ENCODE measurements at regions not wholly inside any gene's neighbourhood (a gene's known extent, or its start where the extent isn't known, plus 50 kb on each side); places are given as distances from the start of the nearest gene placed in this dataset.

DNA sequence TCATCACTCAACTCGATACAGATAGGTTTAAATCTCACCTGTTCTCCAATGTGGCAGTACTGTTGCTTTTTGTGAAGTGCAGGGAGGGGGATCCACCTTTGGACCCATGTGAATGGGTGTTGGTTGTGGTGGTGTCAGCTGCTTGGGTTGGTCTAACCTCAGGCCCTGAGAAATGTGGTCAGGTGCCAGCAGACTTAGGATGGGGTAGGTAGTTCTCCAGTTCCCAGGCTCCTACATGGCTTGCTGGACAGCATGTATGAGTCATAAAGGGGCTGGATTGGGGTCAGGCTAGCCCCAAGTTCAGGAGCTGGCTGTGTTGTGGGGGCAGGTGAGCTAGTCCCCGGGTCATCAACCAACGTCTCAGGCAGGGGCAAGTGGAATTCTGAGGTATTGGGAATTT, 472.6 kb upstream of the CNTNAP2 start:
- intact Hi-C loops (cut with micrococcal nuclease): no loop called here
- Histone ChIP-seq H3K4me2 (ENCODE audit: insufficient read depth, low read length) (no peak overlapping the region), H3K9ac (ENCODE audit: insufficient read depth in 1 of 2, low read depth in 2 of 2, low read length in 2 of 2) (no peak overlapping the region), H3K9me3 (replicated peaks; ENCODE audit: control insufficient read depth, insufficient read depth, low read depth, low read length) (no peaks in the 10 kb centered on the region; the same call in 1 of the 2 replicates), H3K9me1 (ENCODE audit: control insufficient read depth, insufficient read depth, low read length) (no peaks in the 10 kb centered on the region), H4K20me1 (replicated peaks; ENCODE audit: control insufficient read depth, insufficient read depth, low read length) (no peaks in the 10 kb centered on the region), H3K79me2 (ENCODE audit: control insufficient read depth, insufficient read depth, low read length) (no peaks in the 10 kb centered on the region), H3K27me3 (ENCODE audit: control insufficient read depth in 2 of 2, insufficient read depth in 2 of 2, low read length in 2 of 2) (no peaks in the 10 kb centered on the region), H3K4me3 (no peak overlapping the region), H3K4me1 (replicated peaks in 1 of 2; ENCODE audit: control insufficient read depth in 2 of 2, insufficient read depth in 2 of 2, low read length in 2 of 2) (no peaks in the 10 kb centered on the region), H2AFZ (ENCODE audit: low read depth, low read length) (no peak overlapping the region), H3K27ac (ENCODE audit: extremely low read depth, low read depth, low read length) (no peak overlapping the region), H3K36me3 (ENCODE audit: control insufficient read depth, insufficient read depth, low read length) (no peaks in the 10 kb centered on the region)
- 2% methylated on average over 3 of the region's 3 CpGs for WGBS (ENCODE audit: insufficient coverage, low coverage, missing lambda C conversion rate)
- DNase-seq (ENCODE audit: extremely low read depth in 1 of 4, low spot score in 3 of 4) (no peak), FAIRE-seq (no peak), ATAC-seq (no peak)
- no TSS peak for BruUV-seq (replicated peaks)
- ChIA-PET POLR2A (no interaction called here), CTCF (ENCODE audit: low intra/inter-chr PET ratio) (no interaction called here)
- TF ChIP-seq ERF (CRISPR knock-in tag; IDR thresholded peaks at IDR 0.05): no peak
- no peak for TF ChIP-seq ESRRB (CRISPR knock-in tag; IDR thresholded peaks at IDR 0.05; ENCODE audit: borderline replicate concordance)
- no peak for TF ChIP-seq ZNF12 (CRISPR knock-in tag; IDR thresholded peaks at IDR 0.05)
- TF ChIP-seq CGGBP1 (CRISPR knock-in tag; IDR thresholded peaks at IDR 0.05): no peak
- no peak for TF ChIP-seq ARID4B (CRISPR knock-in tag; IDR thresholded peaks at IDR 0.05)
- no peak for TF ChIP-seq HDAC6 (IDR thresholded peaks at IDR 0.05; ENCODE audit: low read depth, low read length)
- TF ChIP-seq PPARD (CRISPR knock-in tag; IDR thresholded peaks at IDR 0.05): no peak
- no peak for TF ChIP-seq BRD4 (IDR thresholded peaks at IDR 0.05)
- no peak for TF ChIP-seq DDX20 (tag; IDR thresholded peaks at IDR 0.05; ENCODE audit: low read depth)
- TF ChIP-seq THAP7 (CRISPR knock-in tag; IDR thresholded peaks at IDR 0.05): no peak
- TF ChIP-seq POLR3A (IDR thresholded peaks at IDR 0.05; ENCODE audit: borderline replicate concordance, extremely low read depth, insufficient read depth, insufficient read length): no peak
- TF ChIP-seq, protein P1, sequence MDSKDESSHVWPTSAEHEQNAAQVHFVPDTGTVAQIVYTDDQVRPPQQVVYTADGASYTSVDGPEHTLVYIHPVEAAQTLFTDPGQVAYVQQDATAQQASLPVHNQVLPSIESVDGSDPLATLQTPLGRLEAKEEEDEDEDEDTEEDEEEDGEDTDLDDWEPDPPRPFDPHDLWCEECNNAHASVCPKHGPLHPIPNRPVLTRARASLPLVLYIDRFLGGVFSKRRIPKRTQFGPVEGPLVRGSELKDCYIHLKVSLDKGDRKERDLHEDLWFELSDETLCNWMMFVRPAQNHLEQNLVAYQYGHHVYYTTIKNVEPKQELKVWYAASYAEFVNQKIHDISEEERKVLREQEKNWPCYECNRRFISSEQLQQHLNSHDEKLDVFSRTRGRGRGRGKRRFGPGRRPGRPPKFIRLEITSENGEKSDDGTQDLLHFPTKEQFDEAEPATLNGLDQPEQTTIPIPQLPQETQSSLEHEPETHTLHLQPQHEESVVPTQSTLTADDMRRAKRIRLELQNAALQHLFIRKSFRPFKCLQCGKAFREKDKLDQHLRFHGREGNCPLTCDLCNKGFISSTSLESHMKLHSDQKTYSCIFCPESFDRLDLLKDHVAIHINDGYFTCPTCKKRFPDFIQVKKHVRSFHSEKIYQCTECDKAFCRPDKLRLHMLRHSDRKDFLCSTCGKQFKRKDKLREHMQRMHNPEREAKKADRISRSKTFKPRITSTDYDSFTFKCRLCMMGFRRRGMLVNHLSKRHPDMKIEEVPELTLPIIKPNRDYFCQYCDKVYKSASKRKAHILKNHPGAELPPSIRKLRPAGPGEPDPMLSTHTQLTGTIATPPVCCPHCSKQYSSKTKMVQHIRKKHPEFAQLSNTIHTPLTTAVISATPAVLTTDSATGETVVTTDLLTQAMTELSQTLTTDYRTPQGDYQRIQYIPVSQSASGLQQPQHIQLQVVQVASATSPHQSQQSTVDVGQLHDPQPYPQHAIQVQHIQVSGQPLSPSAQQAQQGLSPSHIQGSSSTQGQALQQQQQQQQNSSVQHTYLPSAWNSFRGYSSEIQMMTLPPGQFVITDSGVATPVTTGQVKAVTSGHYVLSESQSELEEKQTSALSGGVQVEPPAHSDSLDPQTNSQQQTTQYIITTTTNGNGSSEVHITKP (IDR thresholded peaks at IDR 0.05; ENCODE audit: partially characterized antibody): no peak
- no peak for TF ChIP-seq SIRT6 (IDR thresholded peaks at IDR 0.05; ENCODE audit: low read depth, low read length)
- in situ Hi-C loops (cut with MboI): no loop called here

Measured in K562 (cell line).